Right lobe of liver (tissue), 6 donors: ENCODE measurements at regions not wholly inside any gene's neighbourhood (a gene's known extent, or its start where the extent isn't known, plus 50 kb on each side); places are given as distances from the start of the nearest gene placed in this dataset.
A peak's percentile ranks its signal among the peaks of the same experiment; 100 is the strongest.

Experiments
- ATAC-seq, 4 donors: fragments of 200-7000 bp; cut with Tn5 transposase; one replicate each; pipeline ENCODE4 v1.9.1; 2020; ENCODE audit warnings: mild to moderate bottlenecking in 4 of 4, moderate library complexity in 4 of 4
- DNase-seq, 3 donors: peaks; one replicate each; pipeline ENCODE4 v3.0.0-alpha.2; 2020
- H3K27ac ChIP-seq, 3 donors: fragments of 200-600 bp; one replicate each; pipeline ENCODE4 v1.8.0; 2022
- H3K27me3 ChIP-seq, 2 donors: fragments of 200-600 bp; one replicate each; pipeline ENCODE4 v1.8.0; 2022
- H3K36me3 ChIP-seq, 4 donors: fragments of 200-600 bp; sonication (generic) in 1 of 4; one replicate each; pipeline versions ENCODE4 v1.5.1 to v1.8.0; 2017 to 2022; ENCODE audit warnings: control low read depth in 1 of 4
- H3K4me1 ChIP-seq, 4 donors: fragments of 200-600 bp; sonication (generic) in 1 of 4; one replicate each; pipeline versions ENCODE4 v1.5.1 to v1.8.0; 2017 to 2022; ENCODE audit warnings: control low read depth in 1 of 4
- H3K4me3 ChIP-seq, 3 donors: fragments of 200-600 bp; one replicate each; pipeline ENCODE4 v1.8.0; 2022
- H3K9me3 ChIP-seq, 4 donors: fragments of 200-600 bp; sonication (generic) in 1 of 4; one replicate each; pipeline versions ENCODE4 v1.5.1 to v1.8.0; 2017 to 2022; ENCODE audit warnings: control low read depth in 1 of 4
- POLR2A ChIP-seq: fragments of 450-650 bp; IDR thresholded peaks from one replicate; pipeline ENCODE4 v1.6.1; 2017; ENCODE audit warnings: antibody characterized with exemption, mild to moderate bottlenecking
- WGBS: methylation state at CpG from one replicate; pipeline ENCODE4 v1.1.6; 2018; ENCODE audit warnings: low coverage, low lambda C conversion rate; ENCODE audit not compliant: insufficient coverage; ENCODE audit errors: missing lambda C conversion rate; 5-methylcytosine and 5-hydroxymethylcytosine counted together
- intact Hi-C, 2 donors: fragments of 100-400 bp; cut with DNase I; formaldehyde crosslinking; loops; one replicate each; pipeline versions ENCODE4 v1.11.2 to v1.14.1; 2022
- TF ChIP-seq, protein P1 (sequence below), 4 donors: fragments of 200-600 bp in 3 of 4; fragments of 450-650 bp in 1 of 4; IDR thresholded peaks; one replicate each; pipeline versions ENCODE4 v1.5.1 to v1.8.0; 2016 to 2022; ENCODE audit warnings: antibody characterized with exemption in 4 of 4, mild to moderate bottlenecking in 2 of 4
- donor health status: DM: no; HTN: yes; CAD: no.
- donor health status: DM: no; HTN: no; CAD: no.
- donor health status: DM: no; HTN: no; CAD: no.
- donor health status: DM: no; HTN: yes; CAD: no.
- donor health status: DM: no; HTN: yes; CAD: no.

DNA sequence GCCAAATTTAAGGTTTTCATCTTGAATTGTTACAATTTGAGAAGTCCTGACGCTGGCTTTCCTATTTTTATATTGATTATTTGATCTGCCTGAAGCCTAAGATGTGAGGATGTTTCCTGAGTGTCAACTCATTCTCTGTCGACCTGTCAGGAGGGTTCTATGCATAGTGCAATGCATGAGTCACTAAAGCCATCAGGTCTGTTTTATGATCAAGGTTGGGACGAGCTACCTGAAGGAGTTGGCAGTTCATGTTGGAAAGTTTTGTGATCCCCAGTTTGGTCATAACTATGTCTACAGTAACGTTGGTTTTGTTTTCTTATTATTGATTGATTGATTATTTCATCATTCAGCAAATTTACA lies 71.2 kb downstream of the NABP1 start:
- H3K27ac ChIP-seq: no peak overlapping the region
- 51% methylated on average over 4 of the region's 4 CpGs for WGBS
- ATAC-seq: no peak

DNA sequence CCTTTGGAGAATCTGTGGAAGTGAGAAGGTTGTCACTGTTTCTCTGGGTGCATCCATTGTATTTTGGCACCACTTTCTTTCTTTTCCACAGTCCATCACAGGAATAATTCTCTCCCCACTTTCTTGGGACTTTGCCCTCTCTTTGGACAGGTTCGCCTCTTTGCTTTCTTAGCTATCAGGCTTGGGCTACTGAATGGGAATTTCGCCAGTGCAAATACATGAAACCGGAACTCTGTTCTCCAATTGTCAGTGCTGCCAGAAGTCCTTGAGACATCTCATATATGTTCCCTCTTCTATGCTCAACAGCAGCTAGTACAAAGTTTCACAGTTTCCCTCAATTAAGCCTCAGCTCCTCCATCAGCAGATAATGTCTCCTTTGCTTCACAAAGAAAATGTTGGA lies 76.2 kb downstream of the NABP1 start:
- no peaks in the 10 kb centered on the region for H3K9me3 ChIP-seq
- H3K4me3 ChIP-seq: no peak overlapping the region
- DNase-seq (no peak), ATAC-seq (peak in 3 of 4 donors; percentile 46 to 63 (median 58))
- no peaks in the 10 kb centered on the region for H3K4me1 ChIP-seq
- TF ChIP-seq, protein P1, sequence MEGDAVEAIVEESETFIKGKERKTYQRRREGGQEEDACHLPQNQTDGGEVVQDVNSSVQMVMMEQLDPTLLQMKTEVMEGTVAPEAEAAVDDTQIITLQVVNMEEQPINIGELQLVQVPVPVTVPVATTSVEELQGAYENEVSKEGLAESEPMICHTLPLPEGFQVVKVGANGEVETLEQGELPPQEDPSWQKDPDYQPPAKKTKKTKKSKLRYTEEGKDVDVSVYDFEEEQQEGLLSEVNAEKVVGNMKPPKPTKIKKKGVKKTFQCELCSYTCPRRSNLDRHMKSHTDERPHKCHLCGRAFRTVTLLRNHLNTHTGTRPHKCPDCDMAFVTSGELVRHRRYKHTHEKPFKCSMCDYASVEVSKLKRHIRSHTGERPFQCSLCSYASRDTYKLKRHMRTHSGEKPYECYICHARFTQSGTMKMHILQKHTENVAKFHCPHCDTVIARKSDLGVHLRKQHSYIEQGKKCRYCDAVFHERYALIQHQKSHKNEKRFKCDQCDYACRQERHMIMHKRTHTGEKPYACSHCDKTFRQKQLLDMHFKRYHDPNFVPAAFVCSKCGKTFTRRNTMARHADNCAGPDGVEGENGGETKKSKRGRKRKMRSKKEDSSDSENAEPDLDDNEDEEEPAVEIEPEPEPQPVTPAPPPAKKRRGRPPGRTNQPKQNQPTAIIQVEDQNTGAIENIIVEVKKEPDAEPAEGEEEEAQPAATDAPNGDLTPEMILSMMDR (IDR thresholded peaks at IDR 0.05): no peak
- no peak for TF ChIP-seq POLR2A
- no peak overlapping the region for H3K27ac ChIP-seq
- intact Hi-C loops: no loop called here
- H3K36me3 ChIP-seq: no peaks in the 10 kb centered on the region
- 41% methylated on average over 3 of the region's 3 CpGs for WGBS
- no peaks in the 10 kb centered on the region for H3K27me3 ChIP-seq

More for the DNA sequence above, 71.2 kb downstream of the NABP1 start:
- Histone ChIP-seq H3K4me1 (no peaks in the 10 kb centered on the region), H3K4me3 (no peak overlapping the region), H3K9me3 (no peaks in the 10 kb centered on the region), H3K27me3 (no peaks in the 10 kb centered on the region), H3K36me3 (no peaks in the 10 kb centered on the region)
- intact Hi-C loops: no loop called here
- no peak for DNase-seq
- TF ChIP-seq POLR2A: no peak
- TF ChIP-seq, protein P1 (IDR thresholded peaks at IDR 0.05): no peak

DNA sequence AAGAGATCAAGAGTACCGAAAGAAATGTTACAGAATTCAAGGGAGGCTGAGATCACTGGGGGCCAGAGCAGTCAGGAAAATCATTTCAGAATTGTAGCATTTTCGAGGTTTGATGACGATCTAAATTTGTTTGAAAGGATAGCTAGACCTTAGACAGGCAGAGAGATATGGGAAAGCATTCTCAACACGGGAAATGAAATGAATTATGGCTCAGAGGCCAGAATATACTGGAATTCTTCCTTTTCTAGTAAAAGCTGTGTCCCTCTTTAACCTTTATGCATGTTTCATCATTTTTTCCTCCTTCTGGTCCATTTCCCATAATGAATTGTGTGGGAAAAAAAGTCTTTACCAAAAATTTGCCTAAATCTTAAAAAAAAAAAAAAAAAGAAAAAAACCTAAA lies 78.8 kb downstream of the NABP1 start:
- H3K27ac ChIP-seq: no peak overlapping the region
- H3K36me3 ChIP-seq: no peaks in the 10 kb centered on the region
- no peaks in the 10 kb centered on the region for H3K9me3 ChIP-seq
- TF ChIP-seq, protein P1 (IDR thresholded peaks at IDR 0.05): no peak
- TF ChIP-seq POLR2A: no peak
- intact Hi-C loops: no loop called here
- no peak overlapping the region for H3K4me3 ChIP-seq
- no peaks in the 10 kb centered on the region for H3K4me1 ChIP-seq
- WGBS: 63% methylated on average over 4 of the region's 4 CpGs
- no peak for ATAC-seq
- H3K27me3 ChIP-seq: no peaks in the 10 kb centered on the region
- no peak for DNase-seq

DNA sequence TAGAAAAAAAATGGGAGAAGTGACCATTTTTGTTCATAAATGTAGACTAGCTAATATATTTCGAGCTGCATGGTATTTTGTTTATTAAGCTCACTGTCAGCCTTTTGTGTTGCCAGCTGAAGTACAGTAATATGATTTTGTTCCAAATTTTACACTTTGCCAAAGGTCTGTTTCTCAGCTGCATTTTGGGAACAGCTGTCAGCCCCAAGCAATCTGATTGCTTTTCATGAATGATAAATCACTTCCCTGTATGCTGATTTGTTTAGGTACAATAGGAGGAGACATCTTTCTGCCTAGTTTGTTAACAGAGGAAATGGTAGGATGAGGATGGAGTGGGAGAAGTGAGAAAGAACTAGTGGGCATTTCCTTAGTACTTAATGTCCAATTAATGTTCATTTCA lies 79.3 kb downstream of the NABP1 start:
- intact Hi-C loops: no loop called here
- 56% methylated on average over 1 of the region's 1 CpG for WGBS

More for the DNA sequence above, 79.3 kb downstream of the NABP1 start:
- DNase-seq: no peak
- Histone ChIP-seq H3K27me3 (no peaks in the 10 kb centered on the region), H3K27ac (no peak overlapping the region), H3K4me3 (no peak overlapping the region), H3K4me1 (no peaks in the 10 kb centered on the region), H3K9me3 (no peaks in the 10 kb centered on the region), H3K36me3 (no peaks in the 10 kb centered on the region)
- no peak for TF ChIP-seq POLR2A
- TF ChIP-seq, protein P1 (IDR thresholded peaks at IDR 0.05): no peak
- ATAC-seq: no peak
